GM12892 (cell line): ENCODE measurements at regions not wholly inside any gene's neighbourhood (a gene's known extent, or its start where the extent isn't known, plus 50 kb on each side); places are given as distances from the start of the nearest gene placed in this dataset.

Experiments used
- POLR2A ChIP-seq: IDR thresholded peaks from 2 replicates; pipeline ENCODE4 v1.6.1; 2011; ENCODE audit warnings: low read depth, low read length, control low read depth
- POLR2AphosphoS5 ChIP-seq: IDR thresholded peaks from 2 replicates; pipeline ENCODE4 v1.6.1; 2011; ENCODE audit warnings: low read depth, low read length, control low read depth

DNA sequence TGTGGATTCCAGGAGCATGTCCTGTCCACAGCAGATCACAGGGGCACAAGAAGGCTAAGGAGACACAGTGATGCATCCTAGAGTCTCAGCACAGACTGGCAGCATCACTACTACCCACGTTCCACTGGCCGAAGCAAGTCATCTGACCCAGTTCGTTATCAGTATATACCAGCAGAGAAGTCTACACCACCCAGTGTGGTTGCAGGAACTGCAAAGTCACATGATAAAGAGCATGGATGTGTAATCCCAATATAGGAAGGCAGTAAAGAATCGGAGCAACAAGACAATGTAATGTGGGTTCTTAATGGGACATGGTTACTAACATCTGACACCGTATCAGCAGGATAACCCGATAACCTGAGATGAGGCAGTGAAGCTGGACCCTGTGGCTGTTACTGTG, 246.6 kb downstream of the RRAGC start:
- TF ChIP-seq POLR2A (no peak), POLR2AphosphoS5 (no peak)
